Activated naive CD4-positive, alpha-beta T cell treated with anti-CD3 and anti-CD28 coated beads, Interleukin-2, amount 10 ng/mL, durations not matched to agents 7 days and 5 days (primary cell): ENCODE measurements at regions not wholly inside any gene's neighbourhood (a gene's known extent, or its start where the extent isn't known, plus 50 kb on each side); places are given as distances from the start of the nearest gene placed in this dataset.
"Not testable (repeated sequence)": the region's sequence is repeated elsewhere in the genome, so short reads cannot be mapped to it uniquely, and the experiment has no call there.

Experiments used
- CTCF ChIA-PET: fragments of 350-600 bp; sonication (Branson Sonifier 250); formaldehyde crosslinking; loops from one replicate; lab custom pipeline; 2021; ENCODE audit warnings: antibody characterized with exemption; lab: Charles Lee
- DNase-seq: peaks from one replicate; pipeline ENCODE4 v3.0.0-alpha.2; 2020
- H3K27ac Mint-ChIP-seq: one replicate; pipeline ENCODE4 v1.8.0; 2021; ENCODE audit warnings: mild to moderate bottlenecking, moderate library complexity, mixed read lengths
- H3K27me3 Mint-ChIP-seq: one replicate; pipeline ENCODE4 v1.8.0; 2021; ENCODE audit warnings: mild to moderate bottlenecking, mixed read lengths
- H3K36me3 Mint-ChIP-seq: one replicate; pipeline ENCODE4 v1.8.0; 2021; ENCODE audit warnings: mixed read lengths
- H3K4me1 Mint-ChIP-seq: one replicate; pipeline ENCODE4 v1.8.0; 2021; ENCODE audit warnings: mixed read lengths
- H3K4me3 Mint-ChIP-seq: one replicate; pipeline ENCODE4 v1.8.0; 2021; ENCODE audit warnings: mild to moderate bottlenecking, moderate library complexity, mixed read lengths
- H3K9me3 Mint-ChIP-seq: one replicate; pipeline ENCODE4 v1.8.0; 2021; ENCODE audit warnings: mixed read lengths

DNA sequence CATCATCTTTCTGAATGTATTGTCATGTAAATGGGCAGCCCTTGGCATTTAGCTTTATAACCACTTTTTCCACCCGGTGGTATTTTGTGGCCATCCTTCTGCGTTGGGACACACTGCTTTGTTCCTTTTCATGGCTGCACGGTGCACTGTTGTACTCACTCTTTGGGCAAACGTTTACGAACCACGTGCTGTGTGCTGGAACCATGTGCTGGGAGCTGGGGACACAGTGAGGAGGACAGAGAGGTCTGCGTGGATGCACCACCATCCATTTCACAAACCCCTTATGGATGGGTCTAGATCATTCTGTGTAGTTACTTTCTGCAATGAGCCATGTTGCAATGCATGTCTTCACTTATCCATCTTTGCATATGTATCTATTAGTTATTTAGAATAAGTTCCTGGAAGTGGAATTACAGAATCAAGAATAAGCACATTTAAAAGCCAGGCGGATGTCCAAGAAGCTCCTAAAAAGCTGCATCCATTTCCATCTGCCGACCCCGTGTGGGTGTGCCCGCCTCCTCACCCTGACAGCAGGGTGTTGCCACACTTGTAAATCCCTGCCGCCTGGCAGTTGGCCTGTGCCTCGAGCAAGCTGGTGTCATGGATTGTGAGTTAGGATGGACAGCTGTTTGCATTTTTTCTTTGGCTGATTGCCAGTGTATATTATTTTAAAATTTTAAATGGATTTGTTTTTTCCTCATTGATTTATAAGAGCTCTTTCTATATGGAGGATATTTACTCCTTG, 183.8 kb downstream of the LAT start:
- H3K4me3 Mint-ChIP-seq, H3K4me1 Mint-ChIP-seq, H3K27ac Mint-ChIP-seq, CTCF ChIA-PET, H3K27me3 Mint-ChIP-seq, DNase-seq: not testable (repeated sequence)
- H3K36me3 Mint-ChIP-seq = peaks cover 15% of the 10 kb centered on the region
- H3K9me3 Mint-ChIP-seq = peaks cover 14% of the 10 kb centered on the region

DNA sequence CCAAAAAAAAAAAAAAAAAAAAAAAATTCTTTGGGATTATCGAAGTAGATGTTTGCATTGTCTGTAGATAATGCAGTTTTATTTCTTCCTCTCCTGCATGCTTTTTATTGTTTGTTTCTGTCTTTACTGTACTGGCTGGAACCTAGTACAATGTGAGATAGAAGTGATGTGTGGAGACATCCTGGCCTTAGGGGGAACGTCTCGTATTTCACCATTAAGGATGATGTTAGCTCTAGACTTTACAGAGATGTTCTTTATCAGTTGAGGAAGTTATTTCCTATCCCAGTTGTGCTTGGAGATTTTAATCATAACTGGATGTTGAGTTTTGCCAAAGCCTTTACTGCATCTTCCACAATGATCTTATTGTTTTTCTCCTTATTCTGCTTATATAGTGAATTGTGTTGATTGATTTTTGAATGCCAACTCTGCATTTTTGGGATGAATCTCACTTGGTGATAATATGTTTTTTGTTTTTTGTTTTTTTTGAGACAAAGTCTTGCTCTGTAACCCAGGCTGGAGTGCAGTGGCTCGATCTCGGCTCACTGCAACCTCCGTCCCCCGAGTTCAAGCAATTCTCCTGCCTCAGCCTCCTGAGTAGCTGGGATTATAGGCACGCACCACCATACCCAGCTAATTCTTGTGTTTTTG, 179.7 kb downstream of the LAT start:
- H3K36me3 Mint-ChIP-seq, H3K27me3 Mint-ChIP-seq, H3K4me3 Mint-ChIP-seq, H3K9me3 Mint-ChIP-seq, CTCF ChIA-PET, H3K27ac Mint-ChIP-seq, DNase-seq, H3K4me1 Mint-ChIP-seq: not testable (repeated sequence)

DNA sequence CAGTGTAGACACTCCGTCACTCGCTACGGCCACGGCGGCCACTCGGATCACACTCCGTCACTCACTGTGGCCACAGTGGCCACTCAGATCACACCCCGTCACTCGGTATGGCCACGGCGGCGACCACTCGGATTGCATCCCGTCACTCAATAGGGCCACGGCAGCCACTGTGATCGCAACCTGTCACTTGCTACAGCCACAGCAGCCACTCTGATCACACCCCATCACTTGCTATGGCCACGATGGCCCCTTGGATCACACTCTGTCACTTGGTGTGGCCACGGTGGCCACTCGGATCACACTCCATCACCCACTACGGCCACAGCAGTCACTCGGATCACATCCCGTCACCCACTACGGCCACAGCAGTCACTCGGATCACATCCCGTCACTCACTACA, 175.3 kb downstream of the LAT start:
- peaks cover 33% of the 10 kb centered on the region for H3K4me1 Mint-ChIP-seq
- H3K36me3 Mint-ChIP-seq = peaks cover 25% of the 10 kb centered on the region
- CTCF ChIA-PET, H3K4me3 Mint-ChIP-seq, H3K9me3 Mint-ChIP-seq, H3K27me3 Mint-ChIP-seq, H3K27ac Mint-ChIP-seq, DNase-seq: not testable (repeated sequence)

DNA sequence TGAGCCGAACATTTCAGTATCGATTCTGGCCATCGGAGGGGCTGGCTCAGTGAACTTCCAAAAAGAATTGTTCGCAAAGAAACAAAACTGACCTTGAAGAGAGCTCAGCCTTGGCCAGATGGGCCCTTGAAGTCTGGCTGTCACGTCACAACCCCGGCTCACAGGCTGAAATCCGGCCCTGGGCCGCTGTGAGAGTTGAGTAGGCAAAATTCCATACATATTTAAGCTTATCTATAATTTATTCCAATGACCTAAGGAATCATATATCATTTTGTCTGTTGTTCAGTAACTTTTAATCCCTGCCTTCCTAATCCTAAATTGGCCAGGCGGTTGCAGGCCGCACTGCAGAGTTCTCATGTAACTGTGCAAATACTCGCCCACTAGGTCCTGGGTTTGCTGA, 174.8 kb downstream of the LAT start:
- H3K27ac Mint-ChIP-seq, H3K4me3 Mint-ChIP-seq, DNase-seq, H3K27me3 Mint-ChIP-seq, CTCF ChIA-PET, H3K9me3 Mint-ChIP-seq: not testable (repeated sequence)
- H3K4me1 Mint-ChIP-seq = peaks cover 39% of the 10 kb centered on the region
- H3K36me3 Mint-ChIP-seq = peaks cover 30% of the 10 kb centered on the region

DNA sequence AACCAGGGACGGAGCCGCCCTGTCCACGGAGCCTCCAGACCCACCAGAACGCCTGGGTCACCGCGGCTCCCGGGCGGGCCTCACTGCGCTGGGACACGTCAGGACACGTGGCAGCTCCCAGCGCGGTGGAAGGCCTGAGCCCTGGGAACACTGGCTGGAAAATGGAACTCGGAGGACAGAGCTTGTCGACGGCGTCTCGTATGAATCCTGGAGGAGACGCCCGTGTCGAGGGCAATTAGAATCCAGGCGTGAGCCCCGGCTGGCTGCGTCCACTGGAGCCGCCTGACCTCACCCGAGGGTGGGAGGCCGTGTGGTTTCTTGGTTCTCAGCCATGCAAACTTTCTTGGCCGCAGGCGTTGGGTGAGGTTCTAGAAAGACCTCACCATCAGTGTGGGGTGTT, 173.9 kb downstream of the LAT start:
- Mint-ChIP-seq H3K4me1 (peaks cover 47% of the 10 kb centered on the region), H3K4me3 (no peak overlapping the region), H3K27ac (no peak overlapping the region), H3K9me3 (no peaks in the 10 kb centered on the region), H3K36me3 (peaks cover 30% of the 10 kb centered on the region), H3K27me3 (no peaks in the 10 kb centered on the region)
- DNase-seq = no peak
- CTCF ChIA-PET = no interaction called here

DNA sequence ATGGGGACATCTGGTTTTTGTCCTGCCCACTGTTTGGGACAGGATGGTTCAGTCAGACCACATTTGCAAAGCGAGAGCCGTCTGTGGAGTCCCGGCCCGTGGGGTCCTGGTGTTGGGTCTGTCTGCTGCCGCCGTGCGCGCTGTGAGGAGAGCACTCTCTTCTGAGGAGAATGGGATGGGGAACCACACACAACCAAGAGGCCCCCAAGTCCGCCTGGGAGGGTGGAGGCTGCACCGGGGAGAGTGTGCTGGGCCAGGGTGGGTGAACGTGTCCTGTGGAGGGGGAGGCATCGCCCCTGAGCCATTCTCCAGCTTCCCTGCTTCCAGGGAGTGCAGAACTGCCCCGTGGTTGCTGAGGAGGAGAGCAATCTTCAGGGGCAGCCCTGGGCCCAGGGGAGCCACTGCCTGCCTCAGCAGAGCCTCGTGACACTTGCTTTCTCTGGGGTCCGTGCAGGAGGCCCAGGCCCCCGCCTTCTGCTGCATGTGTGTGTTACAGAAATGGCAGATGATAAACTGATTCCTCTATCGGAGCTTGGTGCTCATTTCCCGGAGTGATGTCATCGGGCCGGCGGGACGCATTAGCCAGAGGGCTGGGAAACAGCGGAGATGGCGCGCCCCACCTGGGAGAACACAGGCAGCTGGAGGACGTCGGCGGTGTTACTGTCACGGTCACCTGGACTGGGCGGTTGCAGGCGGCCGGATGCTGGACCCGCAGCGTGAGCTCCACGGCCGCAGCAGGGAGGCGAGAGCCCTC, 173.4 kb downstream of the LAT start:
- not testable (repeated sequence) for H3K27me3 Mint-ChIP-seq
- peak overlapping the region; percentile 89 for H3K27ac Mint-ChIP-seq

DNA sequence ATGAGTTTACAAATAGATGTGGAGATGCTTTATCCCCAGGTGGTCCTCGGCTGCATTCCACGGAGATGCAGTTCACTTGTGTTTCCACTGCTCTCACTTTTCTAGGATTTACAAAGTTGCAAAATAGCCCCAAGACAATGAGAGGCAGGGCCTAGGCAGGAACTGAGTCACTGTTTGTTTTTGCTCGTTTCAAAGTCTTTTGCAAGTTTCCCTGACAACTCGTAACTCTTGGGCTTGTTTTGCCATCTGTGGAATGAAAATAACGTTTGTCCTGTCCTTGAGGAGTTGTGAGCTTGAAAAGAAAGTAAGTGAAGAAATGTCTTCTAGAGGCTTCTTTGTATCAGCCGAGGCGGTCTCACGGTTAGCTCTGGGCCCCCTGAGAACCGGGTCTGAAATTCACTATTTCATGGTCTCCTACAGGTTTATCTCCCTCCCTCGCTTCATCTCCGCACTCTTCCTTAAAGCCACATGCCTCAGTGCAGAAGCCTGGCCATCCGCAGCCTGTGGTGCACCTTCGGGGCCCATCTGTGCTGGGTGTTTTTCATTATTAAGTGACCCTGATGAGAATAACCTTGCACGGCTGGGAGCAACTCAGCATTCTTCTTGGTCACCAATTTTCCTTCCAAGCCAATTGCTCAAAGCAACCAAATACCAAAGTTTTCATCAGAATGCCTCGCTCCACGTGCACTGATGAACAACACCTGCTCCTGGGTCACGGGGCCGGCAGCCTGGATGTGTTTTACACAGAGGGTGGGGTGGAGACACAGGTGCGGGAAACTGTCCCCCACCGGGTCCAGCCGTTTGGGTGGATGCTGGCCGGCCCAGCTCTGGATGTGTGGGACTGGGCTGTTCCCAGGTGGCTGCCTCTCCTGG, 172.4 kb downstream of the LAT start:
- peak; percentile 55 for DNase-seq
- peaks cover 57% of the 10 kb centered on the region for H3K4me1 Mint-ChIP-seq

More for the DNA sequence above, 173.4 kb downstream of the LAT start:
- H3K9me3 Mint-ChIP-seq, CTCF ChIA-PET, H3K4me3 Mint-ChIP-seq, DNase-seq: not testable (repeated sequence)
- H3K4me1 Mint-ChIP-seq = peaks cover 49% of the 10 kb centered on the region
- peaks cover 30% of the 10 kb centered on the region for H3K36me3 Mint-ChIP-seq

DNA sequence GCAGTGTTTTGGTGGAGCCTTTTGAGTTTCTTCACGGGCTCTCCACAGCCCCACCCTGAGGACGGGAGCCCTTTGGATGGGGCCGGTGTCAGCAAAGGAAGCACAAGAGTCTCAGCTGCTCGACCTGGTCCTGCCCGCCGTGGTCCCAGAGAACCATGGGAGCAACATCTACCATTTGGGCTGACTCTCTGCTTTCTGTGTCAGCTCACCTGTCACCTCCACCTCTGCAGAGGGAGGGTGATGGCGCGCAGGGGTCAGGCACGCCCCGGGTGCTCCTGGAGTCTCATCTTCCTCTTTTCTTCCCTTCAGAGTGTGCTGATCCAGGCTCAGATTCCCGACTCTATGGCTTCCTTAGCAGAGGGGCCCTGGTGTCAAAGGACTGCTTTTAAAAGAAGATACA, 171.7 kb downstream of the LAT start:
- H3K4me3 Mint-ChIP-seq = peak overlapping the region; percentile 49
- CTCF ChIA-PET = no interaction called here
- H3K27me3 Mint-ChIP-seq = no peaks in the 10 kb centered on the region
- peak overlapping the region; percentile 89 for H3K27ac Mint-ChIP-seq
- H3K4me1 Mint-ChIP-seq = peaks cover 62% of the 10 kb centered on the region
- DNase-seq = no peak
- H3K9me3 Mint-ChIP-seq = no peaks in the 10 kb centered on the region
- H3K36me3 Mint-ChIP-seq = peaks cover 30% of the 10 kb centered on the region

More for the DNA sequence above, 172.4 kb downstream of the LAT start:
- H3K27me3 Mint-ChIP-seq, CTCF ChIA-PET, H3K9me3 Mint-ChIP-seq: not testable (repeated sequence)
- H3K36me3 Mint-ChIP-seq = peaks cover 30% of the 10 kb centered on the region
- H3K27ac Mint-ChIP-seq = peak overlapping the region; percentile 89
- peak overlapping the region; percentile 49 for H3K4me3 Mint-ChIP-seq

DNA sequence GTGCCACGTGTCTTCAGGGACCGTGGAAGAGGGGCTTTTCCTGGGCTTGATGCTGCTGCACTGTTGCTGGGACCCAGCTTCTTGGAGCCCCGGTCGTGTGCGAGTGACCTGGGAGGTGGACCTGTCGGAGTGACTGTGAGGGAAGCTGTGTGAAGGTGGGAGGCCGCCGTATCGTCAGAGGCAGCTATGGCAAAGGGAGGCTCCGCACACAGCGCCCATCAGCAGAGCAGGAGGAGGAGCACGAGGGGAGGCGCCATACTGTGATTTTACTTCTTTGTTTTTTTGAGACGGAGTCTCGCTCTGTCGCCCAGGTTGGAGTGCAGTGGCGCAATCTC, 171.0 kb downstream of the LAT start:
- H3K27me3 Mint-ChIP-seq, H3K9me3 Mint-ChIP-seq, H3K4me3 Mint-ChIP-seq, DNase-seq, CTCF ChIA-PET: not testable (repeated sequence)
- H3K27ac Mint-ChIP-seq = peak overlapping the region; percentile 89
- H3K4me1 Mint-ChIP-seq = peaks cover 68% of the 10 kb centered on the region
- H3K36me3 Mint-ChIP-seq = peaks cover 30% of the 10 kb centered on the region

DNA sequence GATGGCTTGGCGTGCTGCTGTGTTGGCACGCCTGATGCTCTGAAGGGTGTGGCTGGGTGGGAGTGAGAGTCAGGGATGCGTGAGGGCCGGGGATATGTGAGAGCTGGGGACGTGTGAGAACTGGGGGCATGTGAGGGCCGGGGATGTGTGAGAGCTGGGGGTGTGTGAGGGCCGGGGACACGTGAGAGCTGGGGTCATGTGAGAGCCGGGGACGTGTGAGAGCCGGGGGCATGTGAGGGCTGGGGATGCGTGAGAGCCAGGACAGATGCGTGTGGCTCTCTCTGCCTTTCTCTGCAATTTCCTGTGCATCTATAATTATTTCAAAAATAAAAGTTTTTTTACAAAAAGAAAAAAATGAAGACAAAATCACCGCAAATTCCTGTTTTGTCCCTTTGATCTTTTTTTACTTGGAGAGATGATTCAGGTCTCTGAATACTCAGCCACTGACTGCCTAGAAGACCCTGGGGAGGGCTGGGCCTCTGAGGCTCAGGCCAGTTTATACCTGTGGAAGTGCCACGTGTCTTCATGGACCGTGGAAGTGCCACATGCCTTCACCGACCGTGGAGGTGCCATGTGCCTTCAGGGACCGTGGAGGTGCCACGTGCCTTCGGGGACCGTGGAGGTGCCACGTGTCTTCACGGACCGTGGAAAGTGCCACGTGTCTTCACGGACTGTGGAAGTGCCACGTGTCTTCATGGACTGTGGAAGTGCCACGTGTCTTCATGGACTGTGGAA, 170.4 kb downstream of the LAT start:
- Mint-ChIP-seq H3K27ac (peak overlapping the region; percentile 89), H3K36me3 (peaks cover 30% of the 10 kb centered on the region), H3K4me3 (peak overlapping the region; percentile 13), H3K4me1 (peaks cover 72% of the 10 kb centered on the region)
- H3K9me3 Mint-ChIP-seq, CTCF ChIA-PET, H3K27me3 Mint-ChIP-seq: not testable (repeated sequence)
- peak; percentile 61 for DNase-seq

DNA sequence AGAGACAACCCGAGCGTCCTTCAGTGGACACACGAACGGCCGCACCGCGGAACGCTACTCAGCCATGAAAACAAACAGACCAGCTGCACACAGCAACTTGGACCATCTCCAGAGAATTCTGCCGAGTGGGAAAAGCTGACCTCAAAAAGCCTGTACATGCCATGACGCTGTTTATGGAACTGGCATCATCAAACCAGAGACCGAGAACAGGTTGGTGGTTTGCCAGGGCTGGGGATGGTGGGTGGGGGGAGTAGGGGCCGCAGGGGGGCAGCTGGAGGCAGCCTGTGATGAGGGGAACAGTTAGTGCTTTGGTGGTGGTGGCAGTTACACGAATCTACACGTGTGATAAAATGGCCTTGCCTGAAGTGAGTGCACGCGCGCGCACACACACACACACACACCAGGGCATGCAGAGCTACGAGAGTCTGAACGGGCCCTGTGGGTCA, 169.8 kb downstream of the LAT start:
- peak overlapping the region; percentile 89 for H3K27ac Mint-ChIP-seq

DNA sequence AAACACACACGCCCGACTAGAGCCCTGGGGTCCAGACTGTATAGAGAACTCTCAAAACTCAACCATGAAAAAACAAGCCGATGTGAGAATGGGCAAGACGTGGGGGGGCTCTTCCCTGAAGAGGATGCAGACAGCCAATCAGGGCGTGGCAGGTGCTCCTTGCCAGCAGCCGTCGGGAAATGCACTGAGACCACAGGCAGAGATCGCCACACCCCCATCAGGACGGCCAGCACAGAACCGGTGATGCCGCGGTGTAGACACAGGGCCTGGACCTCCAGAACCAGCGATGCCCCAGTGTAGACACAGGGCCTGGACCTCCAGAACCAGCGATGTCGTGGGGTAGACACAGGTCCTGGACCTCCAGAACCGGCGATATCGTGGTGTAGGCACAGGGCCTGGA, 169.2 kb downstream of the LAT start:
- Mint-ChIP-seq H3K4me3 (no peak overlapping the region), H3K27me3 (no peaks in the 10 kb centered on the region), H3K36me3 (peaks cover 31% of the 10 kb centered on the region), H3K4me1 (peaks cover 85% of the 10 kb centered on the region), H3K27ac (peak overlapping the region; percentile 89), H3K9me3 (peaks cover 2% of the 10 kb centered on the region)
- DNase-seq = no peak
- CTCF ChIA-PET = no interaction called here

More for the DNA sequence above, 169.8 kb downstream of the LAT start:
- no peak for DNase-seq
- peaks cover 2% of the 10 kb centered on the region for H3K9me3 Mint-ChIP-seq
- CTCF ChIA-PET = no interaction called here
- no peaks in the 10 kb centered on the region for H3K27me3 Mint-ChIP-seq
- H3K36me3 Mint-ChIP-seq = peaks cover 28% of the 10 kb centered on the region
- peaks cover 78% of the 10 kb centered on the region for H3K4me1 Mint-ChIP-seq
- peak overlapping the region; percentile 13 for H3K4me3 Mint-ChIP-seq

DNA sequence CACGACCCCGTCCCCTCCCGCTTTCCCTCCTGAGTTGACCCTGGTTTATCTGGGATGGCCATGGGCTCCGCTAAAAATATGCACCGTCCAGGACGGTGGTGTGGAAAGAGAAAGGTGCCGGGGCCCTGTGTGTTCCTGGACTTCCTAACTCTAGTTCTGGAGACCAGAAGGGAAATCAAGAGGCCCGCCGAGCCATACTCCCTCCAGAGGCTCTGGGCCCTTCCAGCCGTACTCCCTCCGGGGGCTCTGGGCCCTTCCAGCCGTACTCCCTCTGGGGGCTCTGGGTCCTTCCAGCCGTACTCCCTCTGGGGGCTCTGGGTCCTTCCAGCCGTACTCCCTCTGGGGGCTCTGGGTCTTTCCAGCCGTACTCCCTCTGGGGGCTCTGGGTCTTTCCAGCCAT, 168.5 kb downstream of the LAT start:
- CTCF ChIA-PET, H3K27ac Mint-ChIP-seq, H3K4me3 Mint-ChIP-seq, H3K9me3 Mint-ChIP-seq, DNase-seq, H3K27me3 Mint-ChIP-seq: not testable (repeated sequence)
- H3K4me1 Mint-ChIP-seq = peaks cover 91% of the 10 kb centered on the region
- H3K36me3 Mint-ChIP-seq = peaks cover 31% of the 10 kb centered on the region
